AG10803 (cell line): ENCODE measurements at regions not wholly inside any gene's neighbourhood (a gene's known extent, or its start where the extent isn't known, plus 50 kb on each side); places are given as distances from the start of the nearest gene placed in this dataset.

Experiments
- DNase-seq: peaks from one replicate; pipeline ENCODE4 v3.0.0; 2010; ENCODE audit warnings: low read depth
- H3K4me3 ChIP-seq: 2 replicates; pipeline ENCODE4 v1.5.1; 2011; ENCODE audit warnings: mild to moderate bottlenecking, low read length, control low read depth
- TF ChIP-seq, protein P1 (sequence below): conservative IDR thresholded peaks from 2 replicates; pipeline ENCODE4 v1.5.1; 2011; ENCODE audit warnings: mild to moderate bottlenecking, low read length, control low read depth, inconsistent platforms

DNA sequence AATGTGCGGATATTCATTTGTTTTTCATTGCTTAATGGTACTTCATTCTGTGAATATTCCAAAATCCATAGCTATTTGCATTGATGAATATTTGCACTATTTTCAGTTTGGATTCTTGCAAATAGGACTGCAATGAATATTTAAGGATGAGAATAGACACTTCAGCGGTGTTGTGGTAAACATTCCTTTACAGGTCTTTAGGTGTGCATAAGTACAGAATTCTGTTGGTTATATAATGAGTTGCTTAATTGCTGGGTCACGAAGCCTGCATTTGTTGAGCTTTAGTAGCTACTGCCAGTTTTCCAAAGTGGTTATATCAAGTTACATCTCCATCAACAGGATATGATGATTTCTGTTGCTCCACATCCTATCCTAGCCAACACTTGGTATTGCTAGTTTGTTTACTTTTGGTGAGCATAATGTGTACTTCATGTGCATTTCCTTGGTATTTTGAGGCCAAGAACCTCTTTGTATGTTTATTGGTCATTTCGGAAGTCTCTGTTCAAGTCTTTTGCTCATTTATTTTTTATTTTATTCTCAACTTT is 64.2 kb upstream of the CYYR1 start:
- TF ChIP-seq, protein P1, sequence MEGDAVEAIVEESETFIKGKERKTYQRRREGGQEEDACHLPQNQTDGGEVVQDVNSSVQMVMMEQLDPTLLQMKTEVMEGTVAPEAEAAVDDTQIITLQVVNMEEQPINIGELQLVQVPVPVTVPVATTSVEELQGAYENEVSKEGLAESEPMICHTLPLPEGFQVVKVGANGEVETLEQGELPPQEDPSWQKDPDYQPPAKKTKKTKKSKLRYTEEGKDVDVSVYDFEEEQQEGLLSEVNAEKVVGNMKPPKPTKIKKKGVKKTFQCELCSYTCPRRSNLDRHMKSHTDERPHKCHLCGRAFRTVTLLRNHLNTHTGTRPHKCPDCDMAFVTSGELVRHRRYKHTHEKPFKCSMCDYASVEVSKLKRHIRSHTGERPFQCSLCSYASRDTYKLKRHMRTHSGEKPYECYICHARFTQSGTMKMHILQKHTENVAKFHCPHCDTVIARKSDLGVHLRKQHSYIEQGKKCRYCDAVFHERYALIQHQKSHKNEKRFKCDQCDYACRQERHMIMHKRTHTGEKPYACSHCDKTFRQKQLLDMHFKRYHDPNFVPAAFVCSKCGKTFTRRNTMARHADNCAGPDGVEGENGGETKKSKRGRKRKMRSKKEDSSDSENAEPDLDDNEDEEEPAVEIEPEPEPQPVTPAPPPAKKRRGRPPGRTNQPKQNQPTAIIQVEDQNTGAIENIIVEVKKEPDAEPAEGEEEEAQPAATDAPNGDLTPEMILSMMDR, result no peak
- H3K4me3 ChIP-seq, result no peak overlapping the region
- peak; percentile 1 for DNase-seq

DNA sequence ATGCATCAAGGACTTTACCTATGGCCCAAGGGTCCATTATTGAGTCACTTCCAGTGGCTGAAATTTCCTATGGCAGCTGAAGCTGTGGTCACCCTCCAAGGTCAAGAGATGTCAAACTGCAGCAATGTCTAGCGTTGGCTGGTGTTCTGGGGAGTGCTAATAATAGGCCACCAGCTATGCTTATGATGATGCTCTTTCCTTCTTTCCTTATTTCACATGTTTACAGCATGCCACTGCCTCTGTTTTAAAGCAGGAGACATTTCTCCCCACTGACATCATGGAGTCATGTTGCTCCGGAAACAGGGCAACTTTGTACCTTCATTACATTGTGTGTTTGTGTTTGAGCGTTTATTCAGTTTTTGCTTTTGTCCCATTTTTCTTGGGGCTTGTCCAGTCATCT is 62.6 kb upstream of the CYYR1 start:
- no peak for DNase-seq
- TF ChIP-seq, protein P1, result no peak
- H3K4me3 ChIP-seq, result no peak overlapping the region

DNA sequence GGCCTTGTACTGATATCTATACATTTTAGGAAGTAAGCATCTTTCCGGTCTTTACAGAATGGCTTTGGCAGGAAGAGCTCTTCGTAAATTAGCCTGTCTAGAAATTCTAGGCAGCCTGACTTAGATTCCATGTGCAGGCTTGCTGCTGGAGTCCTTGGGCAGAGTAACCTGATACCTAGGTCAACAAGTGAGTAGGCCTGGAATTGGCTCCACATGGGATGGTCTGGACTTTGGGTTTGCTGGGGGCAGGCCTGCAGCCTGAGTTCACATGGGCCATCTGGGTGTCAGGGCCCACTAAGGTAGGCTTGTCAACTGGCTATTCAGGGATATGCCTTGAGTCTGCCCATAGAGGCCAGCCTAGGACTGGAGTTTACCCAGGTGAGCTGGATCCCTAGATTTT is 59.6 kb upstream of the CYYR1 start:
- TF ChIP-seq, protein P1, result no peak
- no peak overlapping the region for H3K4me3 ChIP-seq
- DNase-seq, result no peak

- DNase-seq, result no peak
- no peak overlapping the region for H3K4me3 ChIP-seq
- TF ChIP-seq, protein P1, result no peak
Observed at GRCh38 chr21:26626187-26626586, 53.1 kb upstream of the CYYR1 start.

DNA sequence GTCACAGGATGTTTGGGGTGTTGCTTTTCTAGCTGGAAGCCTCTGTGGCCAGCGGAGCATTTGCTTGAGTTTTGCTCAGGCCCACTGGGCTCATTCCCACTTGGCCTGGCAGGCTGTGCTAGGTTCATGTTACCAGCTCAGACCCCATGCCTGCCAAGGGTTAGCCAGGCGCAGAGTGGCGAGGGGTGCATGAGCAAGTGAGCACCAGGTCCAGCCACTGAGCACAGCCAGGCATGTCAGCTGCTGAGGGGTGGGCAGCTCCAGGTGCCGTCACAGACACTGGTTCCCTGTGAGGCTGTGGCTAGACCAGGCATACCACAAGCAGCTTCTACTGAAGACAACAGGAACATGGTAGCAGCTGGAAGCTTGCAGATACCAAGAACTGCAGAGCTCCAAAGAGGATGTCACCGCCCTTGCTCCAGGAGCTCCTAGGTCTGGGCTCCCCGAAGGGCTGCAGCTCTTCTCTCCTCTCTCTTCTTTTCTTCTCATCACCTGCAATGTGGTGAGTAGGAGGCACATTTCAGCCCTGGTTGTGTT is 52.0 kb upstream of the CYYR1 start:
- no peak for DNase-seq
- H3K4me3 ChIP-seq, result no peak overlapping the region
- TF ChIP-seq, protein P1, result no peak
